Right atrium auricular region (tissue), 2 donors: ENCODE measurements at regions not wholly inside any gene's neighbourhood (a gene's known extent, or its start where the extent isn't known, plus 50 kb on each side); places are given as distances from the start of the nearest gene placed in this dataset.

ENCODE experiments used
- DNase-seq: peaks from one replicate; pipeline ENCODE4 v3.0.0-alpha.2; 2019; ENCODE audit warnings: low spot score
- H3K27ac ChIP-seq, 2 donors: fragments of 200-600 bp; sonication (generic); 1 replicate in 1 of 2; 2 replicates in 1 of 2; pipeline ENCODE4 v1.5.1; 2016 to 2019
- H3K27me3 ChIP-seq, 2 donors: fragments of 200-600 bp; sonication (generic); one replicate each; pipeline versions ENCODE4 v1.5.1 to v1.6.0; 2017 to 2019
- H3K36me3 ChIP-seq: fragments of 200-600 bp; sonication (generic); one replicate; pipeline ENCODE4 v1.5.1; 2016
- H3K4me1 ChIP-seq, 2 donors: fragments of 200-600 bp; sonication (generic); one replicate each; pipeline versions ENCODE4 v1.5.1 to v1.6.0; 2017 to 2019
- H3K4me3 ChIP-seq, 2 donors: fragments of 200-600 bp; sonication (generic); 1 replicate in 1 of 2; 2 replicates in 1 of 2; pipeline ENCODE4 v1.5.1; 2017 to 2019; ENCODE audit warnings: mild to moderate bottlenecking in 1 of 2, moderate library complexity in 1 of 2
- H3K9me3 ChIP-seq, 2 donors: fragments of 200-600 bp; sonication (generic); one replicate each; pipeline ENCODE4 v1.5.1; 2019
- CTCF ChIP-seq, 2 donors: fragments of 200-600 bp; sonication (generic); IDR thresholded peaks; one replicate each; pipeline ENCODE4 v1.5.1; 2019; ENCODE audit warnings: antibody characterized with exemption in 2 of 2

- H3K9me3 ChIP-seq, result no peaks in the 10 kb centered on the region
- H3K27ac ChIP-seq, result no peak overlapping the region
- no peak overlapping the region for H3K4me3 ChIP-seq
- no peaks in the 10 kb centered on the region for H3K27me3 ChIP-seq
- no peak for DNase-seq
- no peak for TF ChIP-seq CTCF (IDR thresholded peaks at IDR 0.05)
- H3K4me1 ChIP-seq, result no peaks in the 10 kb centered on the region
- H3K36me3 ChIP-seq, result no peaks in the 10 kb centered on the region
Measured at GRCh38 chr2:220482716-220483115, 855.3 kb downstream of the SLC4A3 start.

- H3K9me3 ChIP-seq, result no peaks in the 10 kb centered on the region
- no peak overlapping the region for H3K4me3 ChIP-seq
- no peaks in the 10 kb centered on the region for H3K27me3 ChIP-seq
- no peak for TF ChIP-seq CTCF (IDR thresholded peaks at IDR 0.05)
- no peaks in the 10 kb centered on the region for H3K4me1 ChIP-seq
- no peak for DNase-seq
- H3K27ac ChIP-seq, result no peak overlapping the region
- no peaks in the 10 kb centered on the region for H3K36me3 ChIP-seq
Measured at GRCh38 chr2:220489121-220489520, 861.7 kb downstream of the SLC4A3 start.

GRCh38 chr2:220491670-220492069 is 864.2 kb downstream of the SLC4A3 start:
- Histone ChIP-seq H3K27me3 (no peaks in the 10 kb centered on the region), H3K4me3 (no peak overlapping the region), H3K9me3 (no peaks in the 10 kb centered on the region), H3K4me1 (no peaks in the 10 kb centered on the region), H3K27ac (no peak overlapping the region), H3K36me3 (no peaks in the 10 kb centered on the region)
- DNase-seq, result no peak
- no peak for TF ChIP-seq CTCF (IDR thresholded peaks at IDR 0.05)

GRCh38 chr2:220493871-220494525 is 866.6 kb downstream of the SLC4A3 start:
- TF ChIP-seq CTCF (IDR thresholded peaks at IDR 0.05), result no peak
- no peaks in the 10 kb centered on the region for H3K4me1 ChIP-seq

GRCh38 chr2:220496513-220496912 is 869.1 kb downstream of the SLC4A3 start:
- Histone ChIP-seq H3K9me3 (peaks cover 0 to 3% of the 10 kb centered on the region in 2 donors), H3K4me1 (no peaks in the 10 kb centered on the region), H3K4me3 (no peak overlapping the region), H3K27ac (no peak overlapping the region), H3K36me3 (no peaks in the 10 kb centered on the region), H3K27me3 (no peaks in the 10 kb centered on the region)
- no peak for TF ChIP-seq CTCF (IDR thresholded peaks at IDR 0.05)
- DNase-seq, result no peak

More at GRCh38 chr2:220493871-220494525, 866.6 kb downstream of the SLC4A3 start:
- H3K36me3 ChIP-seq, result no peaks in the 10 kb centered on the region
- no peak overlapping the region for H3K27ac ChIP-seq
- no peak overlapping the region for H3K4me3 ChIP-seq
- no peak for DNase-seq
- H3K27me3 ChIP-seq, result no peaks in the 10 kb centered on the region
- H3K9me3 ChIP-seq, result no peaks in the 10 kb centered on the region

- TF ChIP-seq CTCF (IDR thresholded peaks at IDR 0.05), result no peak
- Histone ChIP-seq H3K4me1 (no peaks in the 10 kb centered on the region), H3K27ac (peak overlapping the region; percentile 6 to 34), H3K36me3 (no peaks in the 10 kb centered on the region), H3K9me3 (peaks cover 0 to 8% of the 10 kb centered on the region in 2 donors), H3K4me3 (no peak overlapping the region), H3K27me3 (no peaks in the 10 kb centered on the region)
- DNase-seq, result peak; percentile 62
Measured at GRCh38 chr2:220499225-220499624, 871.8 kb downstream of the SLC4A3 start.
